ENCODE measurements at regions not wholly inside any gene's neighbourhood (a gene's known extent, or its start where the extent isn't known, plus 50 kb on each side); places are given as distances from the start of the nearest gene placed in this dataset.

- FAIRE-seq (no peak), DNase-seq (ENCODE audit: low read depth, low spot score) (no peak), ATAC-seq (no peak)
- H3K9me3 ChIP-seq (replicated peaks; ENCODE audit: control insufficient read depth, insufficient read depth, low read length) = no peaks in the 10 kb centered on the region; the same call in 2 of the 3 replicates
- in situ Hi-C loops (cut with MboI) (no loop called here), intact Hi-C loops (cut with micrococcal nuclease; ENCODE audit: unreplicated experiment) (no loop called here)
- H3K4me1 ChIP-seq (ENCODE audit: control insufficient read depth, insufficient read depth, low read length) = no peaks in the 10 kb centered on the region
- no peak overlapping the region for H2AFZ ChIP-seq (ENCODE audit: control insufficient read depth, low read depth, low read length)
- BruUV-seq (replicated peaks) = no TSS peak
- no peak overlapping the region for H3K4me3 ChIP-seq
- CTCF ChIA-PET = interaction anchor here (0.7 kb wide), 1 partner anchor 1065 kb away, joined by 3 read pairs; no protein-coding TSS in a partner anchor
- no peaks in the 10 kb centered on the region for H3K27me3 ChIP-seq (replicated peaks in 1 of 2; ENCODE audit: control insufficient read depth in 2 of 2, insufficient read depth in 2 of 2, low read length in 1 of 2)
- H3K79me2 ChIP-seq (ENCODE audit: control insufficient read depth, insufficient read depth, low read length) = no peaks in the 10 kb centered on the region
- POLR2A ChIA-PET = interaction anchor here (0.5 kb wide), 1 partner anchor 43 kb away, joined by 5 read pairs; no protein-coding TSS in a partner anchor
- SMC1A ChIA-PET (ENCODE audit: uncharacterized antibody, unreplicated experiment) = no interaction called here
- no peak overlapping the region for H3K9ac ChIP-seq (ENCODE audit: control insufficient read depth, insufficient read depth, low read length)
- no peak overlapping the region for H3K27ac ChIP-seq (ENCODE audit: control insufficient read depth, insufficient read depth)
- no peaks in the 10 kb centered on the region for H3K36me3 ChIP-seq (ENCODE audit: control insufficient read depth in 2 of 2, insufficient read depth in 2 of 2, low read length in 1 of 2)
- WGBS (ENCODE audit: insufficient coverage, insufficient replicate concordance, low lambda C conversion rate, missing lambda C conversion rate) = 20% methylated on average over 12 of the region's 13 CpGs
- no peaks in the 10 kb centered on the region for H4K20me1 ChIP-seq (ENCODE audit: control insufficient read depth, insufficient read depth)
- RAD21 ChIA-PET (ENCODE audit: unreplicated experiment) = no interaction called here
- H3K4me2 ChIP-seq (ENCODE audit: control insufficient read depth, insufficient read depth) = no peak overlapping the region
- TF ChIP-seq ELK1 (IDR thresholded peaks at IDR 0.05; ENCODE audit: low read depth, low read length) (no peak), ZNF217 (IDR thresholded peaks at IDR 0.05) (no peak), ZBTB40 (IDR thresholded peaks at IDR 0.05; ENCODE audit: borderline replicate concordance) (no peak), EZH2 (IDR thresholded peaks at IDR 0.05; ENCODE audit: borderline replicate concordance, control insufficient read depth, low read depth, low read length) (no peak), BACH1 (IDR thresholded peaks at IDR 0.05; ENCODE audit: borderline replicate concordance) (no peak), ZNF687 (IDR thresholded peaks at IDR 0.05) (no peak), ZNF274 (IDR thresholded peaks at IDR 0.05; ENCODE audit: insufficient read depth, insufficient read length) (no peak), NR2C1 (IDR thresholded peaks at IDR 0.05) (no peak), IKZF1 (conservative IDR thresholded peaks at IDR 0.05) (no peak), SREBF2 (IDR thresholded peaks at IDR 0.05; ENCODE audit: low read length) (no peak), IRF4 (IDR thresholded peaks at IDR 0.05; ENCODE audit: low read depth, low read length) (no peak), SRF (IDR thresholded peaks at IDR 0.05; ENCODE audit: low read depth in 2 of 2, low read length in 2 of 2) (no peak), SPI1 (IDR thresholded peaks at IDR 0.05; ENCODE audit: borderline replicate concordance, insufficient read depth, low read depth, low read length) (no peak)
- TF ChIP-seq, protein P1, sequence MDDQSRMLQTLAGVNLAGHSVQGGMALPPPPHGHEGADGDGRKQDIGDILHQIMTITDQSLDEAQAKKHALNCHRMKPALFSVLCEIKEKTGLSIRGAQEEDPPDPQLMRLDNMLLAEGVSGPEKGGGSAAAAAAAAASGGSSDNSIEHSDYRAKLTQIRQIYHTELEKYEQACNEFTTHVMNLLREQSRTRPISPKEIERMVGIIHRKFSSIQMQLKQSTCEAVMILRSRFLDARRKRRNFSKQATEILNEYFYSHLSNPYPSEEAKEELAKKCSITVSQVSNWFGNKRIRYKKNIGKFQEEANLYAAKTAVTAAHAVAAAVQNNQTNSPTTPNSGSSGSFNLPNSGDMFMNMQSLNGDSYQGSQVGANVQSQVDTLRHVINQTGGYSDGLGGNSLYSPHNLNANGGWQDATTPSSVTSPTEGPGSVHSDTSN (IDR thresholded peaks at IDR 0.05; ENCODE audit: insufficient replicate concordance, low read depth, low read length) = no peak
Observed at GRCh38 chr2:3911882-3912455, 208.6 kb downstream of the DCDC2C start.

Measured in GM12878 (cell line).